ENCODE measurements at regions not wholly inside any gene's neighbourhood (a gene's known extent, or its start where the extent isn't known, plus 50 kb on each side); places are given as distances from the start of the nearest gene placed in this dataset.
A peak's percentile ranks its signal among the peaks of the same experiment; 100 is the strongest.

DNA sequence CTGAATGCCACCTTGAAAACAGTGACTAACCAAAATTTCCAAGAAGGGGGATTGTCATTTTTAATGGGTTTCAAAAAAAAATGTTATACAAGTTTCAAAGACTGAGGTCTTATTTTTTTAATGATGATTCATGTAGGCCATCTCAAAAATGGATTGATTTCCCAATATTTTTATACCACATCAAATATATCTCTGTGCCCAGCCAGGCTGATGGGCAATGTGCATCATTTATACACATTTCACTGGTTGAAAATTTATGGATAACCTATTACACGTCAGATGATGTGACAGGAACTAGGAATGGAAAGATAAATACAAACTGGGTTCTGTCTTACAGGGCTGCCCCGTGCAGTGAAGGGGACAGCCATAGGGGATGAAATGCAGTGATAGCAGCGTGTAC is 112.7 kb upstream of the TMPO start:
- DNase-seq (ENCODE audit: low spot score), result no peak

DNA sequence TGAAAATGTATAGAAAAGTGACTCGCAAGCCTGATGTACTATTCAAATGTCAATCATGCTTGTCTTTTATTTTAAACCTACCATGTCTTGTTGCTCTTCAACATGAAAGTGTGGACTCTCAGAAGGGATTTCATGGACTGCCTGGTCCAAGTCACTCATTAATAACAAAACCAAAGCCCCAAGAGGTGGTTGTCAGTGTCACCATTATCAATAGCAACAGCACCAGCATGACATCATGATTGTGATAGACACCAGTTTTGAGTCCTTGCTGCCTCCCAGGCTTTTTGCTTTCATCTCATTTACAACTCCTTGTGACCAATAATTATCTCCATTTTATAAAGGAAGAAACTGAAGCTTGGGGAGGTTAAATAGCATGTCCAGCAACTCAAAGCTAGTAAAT is 112.0 kb upstream of the TMPO start:
- DNase-seq (ENCODE audit: low spot score), result no peak

DNA sequence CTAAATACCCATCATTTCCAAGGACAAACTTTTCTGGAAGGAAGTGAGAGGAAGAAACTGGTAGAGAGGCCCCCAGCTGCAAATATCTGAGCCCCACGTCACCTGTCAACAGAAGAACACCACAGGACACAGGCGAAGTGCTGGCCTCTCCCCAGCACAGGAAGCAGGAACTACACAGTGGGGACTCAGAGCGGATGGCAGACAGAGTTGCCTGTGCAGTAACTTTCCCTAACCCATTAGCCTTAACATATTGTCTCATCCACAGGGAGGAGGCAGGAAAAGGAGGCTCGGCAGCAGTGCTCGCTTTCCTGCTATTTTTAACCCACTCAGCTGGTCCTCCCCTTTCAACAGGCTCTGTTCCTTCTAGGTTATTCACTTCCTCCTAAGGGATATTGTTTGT is 111.5 kb upstream of the TMPO start:
- DNase-seq (ENCODE audit: low spot score), result no peak

DNA sequence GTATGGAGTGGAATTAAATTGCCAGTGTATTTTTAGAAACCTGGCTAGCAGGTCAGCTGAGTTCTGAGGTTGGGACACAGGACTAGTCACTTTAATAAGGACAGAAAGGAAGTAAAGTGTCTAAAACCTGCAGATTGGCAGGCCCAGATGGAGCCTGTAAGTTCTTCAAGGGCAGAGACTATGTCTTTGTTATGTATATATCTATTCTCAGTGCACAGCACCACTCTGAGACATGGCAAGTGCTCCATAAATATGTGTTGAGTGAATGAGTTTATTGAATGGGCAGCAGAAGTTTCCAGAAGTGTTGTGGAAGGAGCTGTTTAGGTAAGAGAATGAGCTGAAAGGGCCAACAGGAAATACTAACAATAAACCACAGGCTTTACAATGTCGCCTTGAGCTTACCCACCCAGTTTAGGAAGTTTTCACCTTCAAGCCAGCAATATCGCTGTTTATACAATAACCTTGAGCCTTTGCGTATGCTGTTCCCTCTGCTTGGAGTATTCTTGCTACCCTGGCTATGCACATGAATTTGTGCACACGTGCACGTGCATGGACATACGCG is 109.5 kb upstream of the TMPO start:
- no peak for DNase-seq (ENCODE audit: low spot score)

DNA sequence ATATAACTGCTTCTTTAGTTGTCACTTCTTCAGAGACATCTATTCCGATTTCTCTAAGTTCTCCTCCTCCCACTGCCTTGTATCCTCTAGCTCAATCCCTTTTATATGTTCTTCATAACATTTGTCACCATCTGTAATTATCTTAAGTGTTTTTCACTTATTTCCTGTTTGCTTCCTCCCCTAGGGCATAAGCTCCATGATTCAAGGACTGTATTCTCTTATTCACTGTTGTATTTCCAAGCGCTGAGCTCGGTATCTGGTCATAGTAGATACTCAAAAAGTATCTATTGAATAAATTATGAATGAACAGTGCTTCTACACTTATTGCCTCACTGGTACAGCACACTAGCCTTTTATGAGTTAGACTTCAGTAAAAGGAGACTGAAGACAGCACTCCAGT is 109.0 kb upstream of the TMPO start:
- no peak for DNase-seq (ENCODE audit: low spot score)

DNA sequence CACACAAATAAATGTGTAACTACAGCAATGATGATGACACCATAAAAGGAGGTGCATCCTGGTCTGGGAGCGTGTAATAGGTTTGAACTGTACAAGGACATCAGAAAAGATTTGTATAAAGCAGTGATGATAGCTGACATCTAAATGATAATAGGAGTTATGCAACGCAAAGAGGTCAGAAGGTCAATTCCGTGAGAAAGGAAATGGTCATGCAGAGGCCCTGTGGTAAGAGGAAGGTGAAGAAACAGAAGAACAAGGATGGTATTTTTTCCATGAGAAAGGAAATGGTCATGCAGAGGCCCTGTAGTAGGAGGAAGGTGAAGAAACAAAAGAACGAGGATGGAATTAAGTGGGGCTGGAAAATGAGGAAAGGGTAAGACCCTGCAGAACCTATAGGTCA is 106.7 kb upstream of the TMPO start:
- DNase-seq (ENCODE audit: low spot score), result no peak

DNA sequence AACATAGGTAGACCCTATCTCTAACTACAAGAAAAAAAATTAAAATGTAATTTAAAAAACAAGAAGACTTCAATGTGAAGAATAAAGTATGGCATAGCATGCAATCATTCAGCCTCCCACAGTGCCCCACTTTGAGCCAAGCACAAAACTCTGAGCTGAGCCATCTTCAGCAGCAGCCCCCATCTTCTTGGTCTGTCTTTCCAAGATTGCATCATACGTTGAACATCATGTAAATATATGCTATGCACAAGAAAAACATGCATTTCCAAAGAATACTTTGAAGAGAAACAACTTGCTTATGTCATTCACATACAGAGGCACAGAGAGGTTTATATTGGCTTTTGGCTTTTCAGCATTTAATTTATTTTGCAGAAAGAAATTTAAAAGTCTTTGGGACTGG is 105.8 kb upstream of the TMPO start:
- DNase-seq (ENCODE audit: low spot score), result no peak

DNA sequence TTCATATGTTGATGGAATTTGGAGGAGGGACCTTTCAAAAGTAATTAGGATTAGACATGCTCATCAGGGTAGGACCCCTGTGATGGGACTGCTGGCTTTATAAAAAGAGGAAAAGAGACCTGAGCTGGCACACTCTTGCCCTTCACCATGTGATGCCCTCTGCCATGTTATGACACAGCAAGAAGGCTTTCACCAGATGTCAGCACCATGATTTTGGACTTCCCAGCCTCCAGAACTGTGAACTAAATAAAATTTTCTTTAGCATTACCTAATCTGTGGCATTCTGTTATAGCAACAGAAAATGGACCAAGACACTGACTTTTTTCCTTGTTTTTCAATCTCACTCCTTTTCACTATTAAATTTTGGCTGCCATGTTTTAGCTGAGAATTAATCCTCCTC is 105.0 kb upstream of the TMPO start:
- no peak for DNase-seq (ENCODE audit: low spot score)

DNA sequence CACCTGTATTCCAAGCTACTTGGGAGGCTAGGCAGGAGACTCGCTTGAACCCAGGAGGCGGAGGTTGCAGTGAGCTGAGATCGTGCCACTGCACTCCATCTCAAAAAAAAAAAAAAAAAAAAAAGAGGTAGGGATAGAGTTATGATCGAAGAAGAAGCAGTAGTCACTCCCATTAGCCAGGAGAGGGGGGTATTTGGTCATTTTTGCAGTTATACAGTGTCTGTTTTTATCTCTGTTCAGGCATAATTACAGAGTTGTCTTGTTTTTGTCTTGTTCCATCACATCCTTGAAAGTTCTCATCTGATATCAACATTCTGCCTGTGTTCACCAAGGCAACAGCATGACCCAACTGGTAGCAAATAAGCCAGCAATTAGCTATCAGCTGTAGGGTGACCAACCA is 98.5 kb upstream of the TMPO start:
- DNase-seq (ENCODE audit: low spot score), result no peak

DNA sequence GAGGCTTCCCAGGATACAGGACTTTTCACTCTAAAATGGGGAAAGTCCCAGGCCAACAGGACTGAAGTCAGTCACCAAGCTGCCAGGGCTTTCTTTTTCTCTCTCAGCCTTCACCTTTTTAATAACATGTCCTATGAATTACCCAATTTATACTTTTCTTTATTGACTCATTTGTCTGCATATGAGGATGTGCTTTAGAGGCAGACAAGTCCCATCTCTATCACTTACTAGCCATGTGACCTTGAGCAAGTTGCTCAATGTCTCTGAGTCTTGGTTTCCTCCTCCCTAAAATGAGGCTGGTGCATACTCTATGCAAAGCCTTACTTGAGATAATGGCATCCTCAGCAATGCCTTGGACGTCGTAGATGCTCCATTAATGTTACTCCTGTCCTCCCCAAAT is 98.1 kb upstream of the TMPO start:
- DNase-seq (ENCODE audit: low spot score), result no peak

DNA sequence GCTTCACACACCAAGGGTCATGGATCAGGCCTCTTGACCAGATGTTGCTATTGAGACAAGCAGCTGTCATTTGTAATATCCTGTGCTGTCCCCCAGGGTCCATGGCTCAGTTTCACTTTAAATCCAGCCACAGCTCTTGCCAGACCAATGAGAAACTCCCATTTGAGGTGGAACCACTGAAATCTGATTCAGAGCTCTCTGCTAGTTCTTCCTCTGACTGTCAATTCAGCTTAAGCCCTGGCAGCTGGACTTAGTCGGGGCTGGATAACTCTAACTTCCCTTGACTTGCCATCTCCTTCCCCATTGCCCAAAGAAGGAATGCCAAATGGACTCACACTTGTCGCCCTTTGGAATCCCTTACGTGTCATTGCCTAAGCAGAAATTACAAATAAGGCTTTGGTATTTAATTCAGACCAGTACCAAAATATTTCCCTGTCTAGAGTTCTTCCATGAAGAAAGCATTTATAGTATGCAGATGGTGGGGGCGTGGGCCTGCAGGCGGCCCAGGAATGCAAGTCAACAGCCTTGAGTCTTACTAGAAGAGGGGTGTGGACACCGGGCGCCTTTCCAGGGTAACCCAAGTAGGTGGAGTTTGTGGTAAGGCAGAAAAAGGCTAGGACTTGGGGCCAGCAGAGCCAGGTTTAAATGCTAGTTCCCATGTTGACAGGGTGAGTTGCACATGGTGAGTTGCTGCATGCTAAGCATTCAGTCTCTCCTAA is 96.9 kb upstream of the TMPO start:
- no peak for DNase-seq (ENCODE audit: low spot score)

DNA sequence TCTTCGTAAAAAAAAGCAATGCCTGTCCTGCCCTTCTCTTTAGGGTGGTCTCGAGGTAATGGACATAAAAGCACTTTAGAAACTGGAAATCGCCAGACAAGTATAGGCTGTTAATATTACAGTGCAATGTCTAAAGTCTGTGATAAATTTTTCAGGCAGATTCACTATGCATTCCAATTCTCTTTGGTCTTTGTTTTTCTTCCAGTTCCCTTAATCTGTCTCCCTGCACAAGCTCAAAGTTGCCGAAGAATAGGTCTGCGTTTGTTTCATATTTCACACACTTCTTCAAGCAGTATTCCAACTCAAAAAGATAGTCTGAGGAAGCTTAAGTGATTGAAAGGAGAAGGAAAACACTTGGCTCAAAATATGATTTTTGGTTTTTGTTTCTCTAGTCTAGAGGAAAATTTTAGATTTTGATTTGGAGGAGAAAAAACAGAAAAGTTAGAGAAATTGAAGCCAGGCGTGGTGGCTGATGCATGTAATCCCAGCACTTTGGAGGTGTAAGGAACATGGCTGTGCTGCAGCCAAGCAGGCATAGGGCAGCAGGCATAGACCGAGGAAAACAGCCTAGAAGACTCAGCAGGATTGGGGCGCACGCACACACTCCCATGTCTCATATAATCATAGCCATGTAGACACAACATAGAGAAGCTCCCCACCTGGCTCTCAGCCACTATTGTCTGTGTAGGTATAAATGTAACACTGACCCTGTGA is 96.2 kb upstream of the TMPO start:
- DNase-seq (ENCODE audit: low spot score), result no peak

DNA sequence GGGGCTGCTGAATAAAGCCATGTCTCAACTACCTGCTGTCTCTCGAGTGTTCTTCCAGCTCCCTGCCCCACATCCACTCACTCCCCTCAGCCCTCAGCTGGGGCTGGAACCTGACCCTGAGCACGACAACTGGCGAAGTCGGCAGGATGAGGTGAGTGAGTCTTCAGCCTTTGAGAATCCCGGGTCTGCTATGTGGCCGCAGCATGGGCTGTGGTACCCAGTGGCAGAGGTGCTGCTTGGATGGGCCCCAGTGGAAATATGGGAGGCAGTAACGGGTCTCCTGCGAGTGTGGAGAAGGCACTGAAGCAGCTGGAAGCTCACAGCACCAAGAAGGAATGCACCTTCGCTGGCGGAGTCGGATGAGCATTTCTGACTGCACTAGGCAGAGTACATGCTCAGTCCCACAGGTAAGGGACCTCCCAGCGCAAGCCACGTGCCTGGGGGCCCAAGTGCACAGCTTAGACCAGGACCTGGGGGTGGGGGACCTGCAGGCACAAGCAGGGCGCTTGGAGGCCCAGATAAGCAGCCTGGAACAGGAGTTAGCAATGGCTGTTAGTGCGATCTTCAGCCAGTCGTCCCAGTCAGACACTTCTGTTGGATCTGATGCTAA is 95.5 kb upstream of the TMPO start:
- no peak for DNase-seq (ENCODE audit: low spot score)

DNA sequence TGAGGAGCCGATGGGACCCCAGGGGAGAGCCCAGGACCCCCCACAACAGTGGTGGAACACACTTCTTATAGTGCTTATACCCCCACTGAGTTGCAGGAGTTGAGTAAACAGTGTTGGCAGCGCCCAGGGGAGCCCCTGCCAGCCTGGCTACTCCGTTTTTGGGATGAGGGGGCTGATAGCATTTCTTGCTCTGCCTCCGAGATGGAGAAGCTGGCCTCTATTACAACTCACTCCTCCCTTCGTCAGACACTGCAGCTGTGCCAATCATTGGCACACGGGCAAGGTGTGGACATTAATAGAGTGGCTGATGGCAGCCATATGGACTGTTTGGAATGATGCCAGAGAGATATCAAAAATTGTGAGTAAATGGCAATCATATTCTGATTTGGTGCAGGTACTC is 94.9 kb upstream of the TMPO start:
- DNase-seq (ENCODE audit: low spot score), result no peak

DNA sequence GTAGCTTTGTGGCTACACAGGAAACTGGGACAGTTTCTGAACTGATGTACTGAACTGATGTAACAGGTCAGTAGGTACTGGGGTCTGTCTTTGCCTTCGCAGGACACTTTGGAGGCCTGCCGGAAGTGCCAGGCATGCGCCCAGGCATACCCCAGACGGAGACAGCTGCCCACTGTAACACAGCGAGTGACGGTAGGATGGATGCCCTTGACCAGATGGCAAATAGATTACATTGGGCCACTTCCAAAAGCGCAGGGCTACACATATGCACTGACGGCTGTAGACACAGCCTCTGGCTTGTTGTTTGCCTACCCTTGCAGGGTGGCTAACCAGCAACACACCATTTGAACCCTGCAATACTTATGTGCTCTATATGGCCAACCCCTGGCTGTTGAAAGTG is 94.1 kb upstream of the TMPO start:
- no peak for DNase-seq (ENCODE audit: low spot score)

DNA sequence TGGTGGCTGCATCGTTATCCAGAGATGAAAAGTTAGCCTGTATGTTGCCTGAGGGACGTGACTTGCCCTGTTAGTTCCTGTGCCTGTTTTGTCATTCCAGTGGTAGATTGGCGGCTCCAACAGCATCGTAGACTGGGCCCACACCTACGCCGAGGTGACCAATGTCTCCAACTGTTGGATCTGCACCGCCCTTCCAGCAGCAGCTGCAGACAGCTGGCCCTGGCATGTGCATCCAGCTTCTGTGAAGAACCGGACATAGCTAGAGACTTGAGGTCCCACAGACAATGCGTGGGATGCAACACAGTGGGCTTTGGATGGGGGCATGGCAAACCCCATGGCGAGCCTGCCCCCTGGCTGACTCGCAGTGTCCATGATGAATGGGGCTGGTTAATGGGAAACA is 93.0 kb upstream of the TMPO start:
- DNase-seq (ENCODE audit: low spot score), result no peak

DNA sequence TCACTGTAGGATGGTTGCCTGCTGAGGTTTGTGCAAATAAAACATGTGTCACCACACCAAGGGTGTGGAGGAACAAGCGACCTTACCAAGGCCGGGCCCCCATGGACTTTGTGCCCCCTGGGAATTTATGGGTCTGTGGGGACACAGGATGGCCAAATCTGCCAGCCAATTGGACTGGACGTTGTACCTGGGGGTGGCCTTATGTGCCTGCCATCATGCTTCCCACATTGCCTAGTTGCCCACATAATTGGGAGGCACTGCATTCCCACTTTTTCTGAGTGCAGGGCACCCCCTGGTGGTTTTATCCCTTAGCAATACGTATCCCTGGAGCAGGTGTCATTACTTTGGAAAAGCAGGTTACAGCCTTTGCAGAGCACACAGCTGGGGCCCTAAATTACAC is 92.6 kb upstream of the TMPO start:
- DNase-seq (ENCODE audit: low spot score), result no peak

DNA sequence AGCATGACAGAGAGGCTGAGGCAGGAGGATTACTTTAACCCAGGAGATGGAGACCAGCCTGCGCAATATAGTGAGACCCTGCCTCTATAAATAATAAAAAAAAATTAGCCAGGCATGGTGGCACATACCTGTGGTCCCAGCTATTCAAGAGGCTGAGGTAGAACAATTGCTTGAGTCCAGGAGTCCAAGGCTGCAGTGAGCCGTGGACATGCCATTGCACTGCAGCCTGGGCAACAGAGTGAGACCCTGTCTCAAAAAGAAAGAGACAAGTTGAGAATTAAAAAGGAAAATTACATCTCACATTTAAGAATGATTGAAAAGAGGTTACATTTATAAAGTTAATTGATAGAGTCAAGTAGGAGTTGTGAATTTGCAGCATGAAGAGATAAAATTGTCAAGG is 91.4 kb upstream of the TMPO start:
- no peak for DNase-seq (ENCODE audit: low spot score)

DNA sequence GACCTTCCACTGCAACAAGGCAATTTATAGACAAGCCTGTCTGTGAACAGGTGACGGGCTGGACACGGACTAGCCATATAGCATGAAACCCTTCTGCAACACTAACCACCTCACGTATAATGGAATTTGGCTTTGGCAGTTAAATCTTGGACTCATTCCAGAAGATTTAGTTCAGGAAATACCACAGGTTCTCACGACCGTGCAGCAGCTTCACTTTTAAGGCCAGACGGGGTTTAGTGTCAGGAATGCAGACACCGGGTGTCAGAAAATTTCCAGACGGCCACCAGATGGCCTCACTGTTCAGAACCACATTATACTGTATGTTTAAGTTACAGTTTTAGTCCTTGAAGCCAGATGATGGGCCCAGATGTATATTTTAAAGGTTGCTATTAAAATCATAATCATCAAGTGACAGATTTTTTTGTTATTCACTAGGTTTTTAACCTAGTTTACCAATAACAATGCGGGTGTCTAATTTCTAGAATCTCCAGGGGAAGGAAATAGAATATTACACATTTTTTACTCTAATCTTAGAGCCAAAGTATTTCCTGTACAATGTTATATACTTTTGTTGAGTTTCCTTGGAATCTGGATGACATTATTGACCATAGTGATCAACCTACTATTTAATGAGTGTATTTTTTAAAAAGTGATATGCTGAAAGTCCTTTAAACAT is 90.5 kb upstream of the TMPO start:
- DNase-seq (ENCODE audit: low spot score), result peak; percentile 41

DNA sequence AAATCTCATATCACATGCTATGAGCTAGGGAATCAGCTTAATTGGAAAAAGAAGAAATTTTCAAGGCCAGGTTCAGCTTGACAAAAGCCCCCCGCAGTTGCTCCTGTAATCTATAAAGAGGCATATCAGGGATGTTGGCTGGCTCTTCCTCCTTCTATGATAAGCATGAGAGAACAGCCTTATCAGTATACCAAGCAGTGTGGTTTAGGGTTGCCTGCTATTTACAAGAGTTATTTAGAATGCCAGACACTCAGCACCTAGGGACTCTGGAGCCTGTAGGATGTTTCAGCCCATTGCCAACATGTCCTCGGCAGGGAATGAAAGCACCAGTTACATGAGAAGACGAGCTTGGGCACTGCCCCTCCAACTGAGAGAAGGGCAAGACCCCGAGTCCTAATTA is 89.5 kb upstream of the TMPO start:
- DNase-seq (ENCODE audit: low spot score), result no peak

DNA sequence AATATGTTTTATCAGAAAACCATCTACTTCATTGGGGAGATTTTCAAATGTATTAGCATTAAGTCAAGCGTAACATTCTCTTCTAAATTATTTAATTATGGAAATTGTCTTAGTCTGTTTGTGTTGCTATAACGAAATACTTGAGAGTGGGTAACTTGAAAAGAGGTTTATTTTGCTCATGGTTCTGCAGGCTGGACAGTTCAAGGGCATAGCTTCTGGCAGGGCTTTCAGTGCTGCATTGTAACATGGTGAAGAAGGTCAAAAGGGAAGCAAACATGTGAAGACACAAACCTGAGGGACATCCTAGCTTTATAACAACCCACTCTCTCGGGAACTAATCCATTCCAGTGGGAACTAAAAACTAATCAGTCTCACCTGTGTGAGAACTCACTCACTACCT is 84.3 kb upstream of the TMPO start:
- no peak for DNase-seq (ENCODE audit: low spot score)

DNA sequence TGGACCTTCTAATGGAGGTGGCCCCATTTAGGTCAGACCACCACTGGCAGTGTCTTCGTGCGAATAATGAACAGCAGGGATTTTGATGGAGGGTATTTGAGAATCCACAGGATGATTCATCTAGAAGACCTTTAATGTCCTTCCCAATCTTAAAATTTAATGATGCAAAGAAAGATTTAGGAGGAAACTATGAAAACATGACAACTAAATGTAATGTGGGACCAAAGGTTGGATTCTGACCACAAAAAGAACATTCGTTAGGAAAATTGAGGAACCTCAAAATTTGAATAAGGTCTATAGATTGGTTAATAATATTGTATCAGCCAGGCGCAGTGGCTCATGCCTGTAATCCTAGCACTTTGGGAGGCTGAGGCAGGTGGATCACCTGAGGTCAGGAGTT is 78.2 kb upstream of the TMPO start:
- no peak for DNase-seq (ENCODE audit: low spot score)
